ENCODE measurements at regions not wholly inside any gene's neighbourhood (a gene's known extent, or its start where the extent isn't known, plus 50 kb on each side); places are given as distances from the start of the nearest gene placed in this dataset.

DNA sequence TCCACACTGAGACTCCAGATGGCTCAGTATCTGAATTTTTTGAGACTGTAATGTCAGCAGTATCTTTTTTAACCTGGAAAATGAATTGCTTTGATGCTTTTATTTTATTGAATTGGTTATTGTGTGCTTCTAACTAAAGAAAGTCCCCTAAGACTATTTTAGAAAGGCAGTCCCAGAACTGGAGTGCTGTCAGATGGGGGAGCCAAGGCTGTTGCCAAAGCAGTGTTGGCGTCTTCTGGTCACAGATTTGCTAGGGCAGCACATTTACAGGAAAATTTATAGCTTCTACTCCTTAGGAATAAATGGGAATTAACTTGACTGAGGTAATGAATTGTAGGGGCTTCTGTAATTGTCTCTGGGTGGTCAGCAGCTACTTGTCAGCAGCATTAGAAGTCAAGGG lies 157.1 kb upstream of the ARHGAP5 start:
- H3K9ac ChIP-seq (ENCODE audit: low read length): no peak overlapping the region
- Mint-ChIP-seq H3K4me1 (ENCODE audit: low read depth, unreplicated experiment) (no peaks in the 10 kb centered on the region), H3K36me3 (ENCODE audit: low read depth, unreplicated experiment) (no peaks in the 10 kb centered on the region), H3K9me3 (ENCODE audit: unreplicated experiment) (no peaks in the 10 kb centered on the region), H3K27me3 (ENCODE audit: low read depth, unreplicated experiment) (no peaks in the 10 kb centered on the region), H3K4me3 (ENCODE audit: unreplicated experiment) (no peak overlapping the region), H3K27ac (ENCODE audit: unreplicated experiment) (no peak overlapping the region)
- H3K27me3 ChIP-seq (ENCODE audit: insufficient read depth, low read length): no peaks in the 10 kb centered on the region
- FAIRE-seq (no peak), DNase-seq (ENCODE audit: low read depth) (no peak)
- H3K4me2 ChIP-seq (ENCODE audit: low read length): no peak overlapping the region
- no peak overlapping the region for H3K4me3 ChIP-seq (ENCODE audit: insufficient read depth, low read depth, low read length)
- H3K79me2 ChIP-seq (ENCODE audit: insufficient read depth, low read length): no peaks in the 10 kb centered on the region
- no peaks in the 10 kb centered on the region for H3K9me3 ChIP-seq (ENCODE audit: insufficient read depth, low read depth, low read length)
- no peaks in the 10 kb centered on the region for H4K20me1 ChIP-seq (ENCODE audit: insufficient read depth, low read length)
- no peak for TF ChIP-seq CTCF (IDR thresholded peaks at IDR 0.05; ENCODE audit: insufficient read depth, low read depth, low read length)
- TF ChIP-seq EZH2 (IDR thresholded peaks at IDR 0.05; ENCODE audit: insufficient read depth, low read length): no peak
- H3K4me1 ChIP-seq (ENCODE audit: insufficient read depth, low read length): no peaks in the 10 kb centered on the region
- H3K27ac ChIP-seq (ENCODE audit: low read depth, low read length): no peak overlapping the region
- no peaks in the 10 kb centered on the region for H3K36me3 ChIP-seq (ENCODE audit: insufficient read depth, low read length)
- no peak overlapping the region for H2AFZ ChIP-seq (ENCODE audit: low read depth, low read length)

- no peak for FAIRE-seq
- Histone ChIP-seq H3K9me3 (ENCODE audit: insufficient read depth, low read depth, low read length) (no peaks in the 10 kb centered on the region), H3K27ac (ENCODE audit: low read depth, low read length) (no peak overlapping the region), H3K27me3 (ENCODE audit: insufficient read depth, low read length) (no peaks in the 10 kb centered on the region), H3K36me3 (ENCODE audit: insufficient read depth, low read length) (no peaks in the 10 kb centered on the region), H3K79me2 (ENCODE audit: insufficient read depth, low read length) (no peaks in the 10 kb centered on the region), H3K4me1 (ENCODE audit: insufficient read depth, low read length) (no peaks in the 10 kb centered on the region), H3K4me2 (ENCODE audit: low read length) (no peak overlapping the region), H2AFZ (ENCODE audit: low read depth, low read length) (no peak overlapping the region), H4K20me1 (ENCODE audit: insufficient read depth, low read length) (no peaks in the 10 kb centered on the region), H3K9ac (ENCODE audit: low read length) (no peak overlapping the region), H3K4me3 (ENCODE audit: insufficient read depth, low read depth, low read length) (no peak overlapping the region)
- no peaks in the 10 kb centered on the region for H3K36me3 Mint-ChIP-seq (ENCODE audit: low read depth, unreplicated experiment)
- no peak for DNase-seq (ENCODE audit: low read depth)
- H3K27ac Mint-ChIP-seq (ENCODE audit: unreplicated experiment): no peak overlapping the region
- no peaks in the 10 kb centered on the region for H3K27me3 Mint-ChIP-seq (ENCODE audit: low read depth, unreplicated experiment)
- no peaks in the 10 kb centered on the region for H3K9me3 Mint-ChIP-seq (ENCODE audit: unreplicated experiment)
- H3K4me3 Mint-ChIP-seq (ENCODE audit: unreplicated experiment): no peak overlapping the region
- no peak for TF ChIP-seq EZH2 (IDR thresholded peaks at IDR 0.05; ENCODE audit: insufficient read depth, low read length)
- no peak for TF ChIP-seq CTCF (IDR thresholded peaks at IDR 0.05; ENCODE audit: insufficient read depth, low read depth, low read length)
- no peaks in the 10 kb centered on the region for H3K4me1 Mint-ChIP-seq (ENCODE audit: low read depth, unreplicated experiment)
Measured at GRCh38 chr14:31920989-31921650, 156.0 kb upstream of the ARHGAP5 start.

GRCh38 chr14:31921721-31922120 lies 155.4 kb upstream of the ARHGAP5 start:
- H3K4me1 Mint-ChIP-seq (ENCODE audit: low read depth, unreplicated experiment): peaks cover 2% of the 10 kb centered on the region

More at GRCh38 chr14:31921721-31922120, 155.4 kb upstream of the ARHGAP5 start:
- Histone ChIP-seq H3K9me3 (ENCODE audit: insufficient read depth, low read depth, low read length) (no peaks in the 10 kb centered on the region), H2AFZ (ENCODE audit: low read depth, low read length) (no peak overlapping the region), H4K20me1 (ENCODE audit: insufficient read depth, low read length) (no peaks in the 10 kb centered on the region), H3K4me3 (ENCODE audit: insufficient read depth, low read depth, low read length) (no peak overlapping the region), H3K36me3 (ENCODE audit: insufficient read depth, low read length) (no peaks in the 10 kb centered on the region), H3K4me1 (ENCODE audit: insufficient read depth, low read length) (peaks cover 2% of the 10 kb centered on the region), H3K9ac (ENCODE audit: low read length) (no peak overlapping the region), H3K27me3 (ENCODE audit: insufficient read depth, low read length) (no peaks in the 10 kb centered on the region), H3K27ac (ENCODE audit: low read depth, low read length) (no peak overlapping the region), H3K79me2 (ENCODE audit: insufficient read depth, low read length) (no peaks in the 10 kb centered on the region), H3K4me2 (ENCODE audit: low read length) (no peak overlapping the region)
- no peak for DNase-seq (ENCODE audit: low read depth)
- Mint-ChIP-seq H3K4me3 (ENCODE audit: unreplicated experiment) (no peak overlapping the region), H3K9me3 (ENCODE audit: unreplicated experiment) (no peaks in the 10 kb centered on the region), H3K27me3 (ENCODE audit: low read depth, unreplicated experiment) (no peaks in the 10 kb centered on the region), H3K36me3 (ENCODE audit: low read depth, unreplicated experiment) (no peaks in the 10 kb centered on the region), H3K27ac (ENCODE audit: unreplicated experiment) (no peak overlapping the region)
- TF ChIP-seq CTCF (IDR thresholded peaks at IDR 0.05; ENCODE audit: insufficient read depth, low read depth, low read length) (no peak), EZH2 (IDR thresholded peaks at IDR 0.05; ENCODE audit: insufficient read depth, low read length) (no peak)
- no peak for FAIRE-seq
